ENCODE measurements at regions not wholly inside any gene's neighbourhood (a gene's known extent, or its start where the extent isn't known, plus 50 kb on each side); places are given as distances from the start of the nearest gene placed in this dataset.
"Not testable (repeated sequence)": the region's sequence is repeated elsewhere in the genome, so short reads cannot be mapped to it uniquely, and the experiment has no call there.

DNA sequence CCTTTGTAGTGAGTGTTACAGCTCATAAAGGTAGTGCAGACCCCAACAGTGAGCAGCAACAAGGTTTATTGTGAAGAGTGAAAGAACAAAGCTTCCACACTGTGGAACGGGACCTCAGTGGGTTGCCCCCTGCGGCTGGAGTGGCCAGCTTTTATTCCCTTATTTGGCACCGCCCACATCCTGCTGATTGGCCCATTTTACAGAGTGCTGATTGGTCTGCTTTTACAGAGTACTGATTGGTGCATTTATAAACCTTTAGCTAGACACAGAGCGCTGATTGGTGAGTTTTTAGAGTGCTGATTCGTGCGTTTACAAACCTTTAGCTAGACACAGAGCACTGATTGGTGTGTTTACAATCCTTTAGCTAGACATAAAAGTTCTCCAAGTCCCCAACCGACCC lies 763.9 kb upstream of the TMEFF2 start:
- not testable (repeated sequence) for DNase-seq

DNA sequence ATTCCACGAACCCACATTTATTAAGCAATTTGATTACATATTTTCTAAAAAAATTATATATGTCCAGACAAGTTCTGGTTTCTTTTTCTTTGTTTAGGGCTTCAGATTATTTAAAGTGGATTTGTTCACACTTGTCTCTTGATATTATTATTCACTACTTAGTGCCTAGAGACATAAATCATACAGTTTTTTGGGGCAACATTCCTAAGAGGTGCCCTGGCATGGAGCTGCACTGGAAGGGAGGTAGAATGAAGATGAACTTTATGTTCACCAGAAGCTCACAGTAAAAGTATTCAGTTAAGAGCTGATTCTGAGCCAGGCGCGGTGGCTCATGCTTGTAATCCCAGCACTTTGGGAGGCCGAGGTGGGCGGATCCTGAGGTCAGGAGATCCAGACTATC lies 762.7 kb upstream of the TMEFF2 start:
- no peak for DNase-seq

DNA sequence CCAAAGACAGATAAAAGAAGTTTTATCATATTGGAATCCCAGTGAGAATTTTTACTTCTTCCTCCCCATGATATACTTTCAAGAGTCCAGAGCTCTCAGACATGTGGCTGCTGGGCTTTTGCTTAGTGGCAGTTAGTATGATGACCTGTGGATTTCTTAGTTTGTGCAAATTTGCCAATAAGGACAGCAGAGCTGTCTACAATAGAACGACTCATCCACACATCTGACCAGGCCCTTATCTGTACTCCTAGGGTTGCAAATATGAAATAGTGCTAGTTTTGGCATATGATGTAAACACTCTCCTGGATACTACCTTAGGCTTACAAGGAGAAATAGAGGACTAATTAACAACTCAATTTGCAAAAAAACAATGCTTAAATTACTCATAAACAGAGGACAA lies 758.4 kb upstream of the TMEFF2 start:
- DNase-seq, result no peak

DNA sequence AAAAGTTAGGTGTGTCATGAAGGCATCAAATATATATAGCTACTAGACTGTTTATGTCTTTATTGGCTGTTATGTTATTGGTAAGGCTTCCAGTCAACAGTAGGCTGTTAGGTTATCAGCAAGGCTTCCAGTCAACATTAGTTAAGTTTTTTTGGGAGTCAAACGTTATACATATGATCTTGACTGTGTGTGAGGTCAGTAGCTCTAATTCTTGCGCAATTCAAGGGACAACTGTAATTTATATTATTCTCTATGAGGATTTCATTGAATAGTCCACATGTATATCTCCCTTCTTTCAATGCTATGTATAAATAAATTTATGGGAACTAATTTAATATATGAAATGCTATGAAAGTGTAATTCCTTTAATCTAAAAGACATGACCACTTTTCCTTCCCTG lies 757.5 kb upstream of the TMEFF2 start:
- no peak for DNase-seq

DNA sequence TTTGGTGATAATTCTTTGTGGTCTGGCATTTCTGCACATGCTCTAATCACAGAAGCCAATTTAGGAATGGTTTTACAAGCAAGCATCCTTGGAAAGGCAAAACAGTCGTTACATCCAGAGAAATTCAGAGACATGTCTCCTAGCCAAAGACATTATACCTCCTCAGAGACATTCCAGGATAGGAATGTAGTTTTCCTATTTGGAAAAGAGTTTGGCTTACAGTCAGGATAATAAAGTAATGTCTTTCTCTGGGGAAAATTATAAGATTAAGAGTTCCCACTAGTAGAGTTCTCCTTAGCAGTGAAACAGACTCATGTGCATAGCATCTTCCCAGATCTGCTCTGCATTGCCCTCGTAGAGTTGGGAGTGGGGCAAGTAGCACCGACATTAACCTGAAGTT lies 753.6 kb upstream of the TMEFF2 start:
- DNase-seq, result no peak

DNA sequence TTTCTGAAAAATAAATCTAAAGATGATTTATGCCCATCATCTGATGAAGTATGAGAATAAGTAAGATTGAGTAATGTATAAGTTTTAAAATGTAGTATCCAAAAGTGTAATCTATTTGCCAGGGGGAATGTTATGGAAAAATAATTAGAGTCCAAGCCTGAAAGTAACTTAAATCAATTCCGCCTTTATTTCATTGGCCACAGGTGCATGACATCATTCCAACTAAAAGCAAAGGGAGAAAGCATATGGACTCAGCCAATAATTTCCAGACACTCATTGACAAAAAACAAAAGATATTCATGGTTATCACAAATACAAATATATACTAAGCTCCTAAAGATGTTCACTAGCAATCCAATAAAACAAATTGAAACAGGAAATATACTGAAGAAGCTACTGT lies 752.6 kb upstream of the TMEFF2 start:
- DNase-seq, result no peak

DNA sequence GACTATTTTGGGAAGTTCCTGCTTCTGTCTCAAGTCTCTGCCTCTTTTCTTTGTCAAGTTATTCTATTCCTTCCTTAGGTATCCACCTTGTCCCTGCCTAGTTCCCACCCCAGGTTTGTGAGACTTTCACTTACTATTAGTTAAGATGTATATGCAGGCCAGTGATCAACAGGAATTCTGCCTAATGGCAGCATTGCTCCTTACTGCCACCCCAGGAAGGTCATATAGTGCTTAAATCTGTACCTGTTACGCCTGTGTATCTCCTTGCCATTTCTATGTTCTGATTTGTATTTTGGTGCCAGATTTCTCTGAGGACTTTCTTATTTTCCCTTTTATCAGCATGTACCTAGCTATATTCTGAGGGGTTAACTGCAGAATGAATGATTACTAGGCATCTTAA lies 746.0 kb upstream of the TMEFF2 start:
- no peak for DNase-seq

DNA sequence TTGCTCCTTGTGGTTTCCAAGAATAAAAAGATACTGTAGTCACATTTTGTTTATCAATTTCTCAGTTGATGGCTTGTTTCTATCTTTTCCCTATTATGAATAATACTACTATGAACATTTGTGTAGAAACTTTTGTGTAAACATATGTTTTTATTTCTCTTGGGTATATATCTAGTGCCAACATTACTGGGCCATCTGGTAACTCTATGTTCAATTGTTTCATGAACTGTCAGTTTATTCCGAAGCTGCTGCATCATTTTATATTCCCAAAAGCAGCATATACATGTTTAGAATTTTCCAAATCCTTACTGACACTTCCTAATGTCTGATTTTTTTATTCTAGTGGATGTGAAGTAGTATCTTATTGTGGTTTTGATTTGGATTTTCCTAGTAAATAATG lies 737.6 kb upstream of the TMEFF2 start:
- DNase-seq, result no peak

DNA sequence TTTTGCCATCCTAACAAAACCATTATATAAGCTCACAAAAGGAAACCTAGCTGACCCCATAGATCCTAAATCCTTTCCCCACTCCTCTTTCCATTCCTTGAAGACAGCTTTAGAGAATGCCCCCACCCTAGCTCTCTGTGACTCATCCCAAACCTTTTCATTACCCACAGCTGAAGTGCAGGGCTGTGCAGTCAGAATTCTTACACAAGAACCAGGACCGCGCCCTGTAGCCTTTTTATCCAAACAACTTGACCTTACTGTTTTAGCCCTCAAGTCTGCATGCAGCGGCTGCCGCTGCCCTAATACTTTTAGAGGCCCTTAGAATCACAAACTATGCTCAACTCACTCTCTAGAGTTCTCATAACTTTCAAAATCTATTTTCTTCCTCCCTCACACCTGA lies 726.9 kb upstream of the TMEFF2 start:
- not testable (repeated sequence) for DNase-seq

DNA sequence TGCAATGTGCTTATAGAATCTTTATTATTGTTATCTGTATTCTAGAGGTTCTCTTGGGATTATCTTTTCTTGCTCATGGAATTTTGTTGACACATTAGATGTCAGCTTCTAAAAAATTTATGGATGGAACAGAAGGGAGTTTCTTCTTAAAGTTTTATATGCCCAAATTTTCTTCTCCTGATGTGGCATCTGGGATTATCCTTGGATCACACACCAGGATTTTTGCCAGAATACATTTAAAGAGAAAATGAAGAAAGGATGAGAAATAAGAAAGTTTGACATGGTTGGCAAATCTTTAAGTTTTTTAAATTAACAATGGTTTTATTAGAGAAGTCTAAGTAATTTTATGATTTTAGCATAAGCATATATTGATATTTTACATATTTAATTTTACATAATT lies 706.7 kb upstream of the TMEFF2 start:
- no peak for DNase-seq

DNA sequence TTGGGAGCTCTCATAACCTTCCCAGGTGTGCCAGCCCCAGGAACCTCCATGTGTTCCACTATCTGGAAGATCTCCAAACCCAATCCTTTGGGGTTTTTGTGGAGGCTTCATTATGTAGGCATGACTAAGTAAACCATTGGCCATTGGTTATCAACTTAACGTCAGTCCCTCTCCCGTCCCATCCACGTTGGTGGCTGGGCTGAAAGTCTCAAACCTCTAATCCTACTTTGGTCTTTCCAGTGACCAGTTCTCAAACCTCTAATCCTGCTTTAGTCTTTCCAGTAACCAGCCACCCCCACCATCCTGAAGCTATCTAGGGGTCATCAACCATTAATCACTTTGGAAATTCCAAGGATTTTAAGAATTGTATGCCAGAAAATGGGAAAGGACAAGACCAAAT lies 704.7 kb upstream of the TMEFF2 start:
- DNase-seq, result no peak

DNA sequence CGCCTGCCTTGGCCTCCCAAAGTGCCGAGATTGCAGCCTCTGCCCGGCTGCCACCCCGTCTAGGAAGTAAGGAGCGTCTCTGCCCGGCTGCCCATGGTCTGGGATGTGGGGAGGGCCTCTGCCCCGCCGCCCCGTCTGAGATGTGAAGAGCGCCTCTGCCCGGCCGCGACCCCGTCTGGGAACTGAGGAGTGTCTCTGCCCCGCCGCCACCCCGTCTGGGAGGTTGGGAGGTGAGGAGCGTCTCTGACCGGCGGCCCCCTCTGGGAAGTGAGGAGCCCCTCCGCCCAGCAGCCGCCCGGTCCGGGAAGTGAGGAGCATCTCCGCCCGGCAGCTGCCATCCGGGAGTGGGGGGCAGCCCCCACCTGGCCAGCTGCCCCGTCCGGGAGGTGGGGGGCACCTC lies 699.2 kb upstream of the TMEFF2 start:
- not testable (repeated sequence) for DNase-seq

DNA sequence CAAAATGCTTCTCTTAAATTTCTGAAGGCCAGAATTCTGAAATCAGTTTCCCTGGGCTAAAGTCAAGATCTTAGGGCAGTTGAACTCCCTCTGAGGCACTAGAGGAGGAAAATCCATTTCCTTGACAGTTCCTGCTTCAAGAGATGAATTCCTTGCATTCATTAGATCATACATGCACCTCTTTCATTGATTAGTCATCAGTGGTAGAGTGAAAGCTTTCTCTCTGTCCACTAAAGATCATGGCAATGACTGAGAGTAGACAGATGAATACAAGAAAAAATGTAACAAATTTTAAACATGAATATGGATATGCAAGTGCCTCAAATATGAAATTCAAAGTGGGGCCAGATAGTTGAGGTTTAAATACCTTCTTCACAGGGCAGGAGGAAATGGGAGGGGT lies 693.4 kb upstream of the TMEFF2 start:
- no peak for DNase-seq

DNA sequence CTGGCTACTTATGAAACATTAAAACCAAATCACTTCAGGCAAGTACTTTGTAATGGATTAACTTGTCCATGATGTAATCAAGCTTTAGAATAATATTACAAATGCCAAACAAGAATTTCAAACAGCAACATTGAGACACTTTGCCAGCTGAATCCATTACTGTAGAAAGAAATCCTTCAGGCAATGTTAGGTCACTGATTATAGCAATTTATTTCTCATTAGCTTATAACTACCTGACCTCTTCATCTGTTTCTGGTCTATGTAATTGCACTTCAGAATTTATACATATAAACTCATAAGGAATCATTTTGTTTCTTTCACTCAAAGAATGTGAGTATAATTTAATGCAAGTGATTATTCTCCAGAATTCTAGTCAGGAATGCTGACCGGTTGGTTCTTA lies 692.6 kb upstream of the TMEFF2 start:
- DNase-seq, result no peak

DNA sequence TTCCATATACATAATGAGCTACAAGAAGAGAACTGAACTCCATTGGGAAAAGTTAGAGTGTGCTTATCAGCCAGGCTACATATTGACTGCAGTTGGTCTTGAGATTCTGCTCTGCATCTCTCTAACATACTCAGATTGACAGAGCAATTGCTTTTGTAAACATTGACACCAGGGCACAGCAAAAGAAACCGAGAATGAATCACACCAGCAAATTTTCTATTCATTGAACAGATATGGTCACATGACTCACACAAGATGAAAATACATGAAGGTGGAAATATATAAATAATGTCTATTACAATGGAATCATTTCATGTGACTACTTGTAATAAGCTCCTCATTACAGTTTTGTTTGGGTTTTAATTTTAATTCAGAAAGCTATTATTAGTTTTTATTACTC lies 691.9 kb upstream of the TMEFF2 start:
- DNase-seq, result no peak

DNA sequence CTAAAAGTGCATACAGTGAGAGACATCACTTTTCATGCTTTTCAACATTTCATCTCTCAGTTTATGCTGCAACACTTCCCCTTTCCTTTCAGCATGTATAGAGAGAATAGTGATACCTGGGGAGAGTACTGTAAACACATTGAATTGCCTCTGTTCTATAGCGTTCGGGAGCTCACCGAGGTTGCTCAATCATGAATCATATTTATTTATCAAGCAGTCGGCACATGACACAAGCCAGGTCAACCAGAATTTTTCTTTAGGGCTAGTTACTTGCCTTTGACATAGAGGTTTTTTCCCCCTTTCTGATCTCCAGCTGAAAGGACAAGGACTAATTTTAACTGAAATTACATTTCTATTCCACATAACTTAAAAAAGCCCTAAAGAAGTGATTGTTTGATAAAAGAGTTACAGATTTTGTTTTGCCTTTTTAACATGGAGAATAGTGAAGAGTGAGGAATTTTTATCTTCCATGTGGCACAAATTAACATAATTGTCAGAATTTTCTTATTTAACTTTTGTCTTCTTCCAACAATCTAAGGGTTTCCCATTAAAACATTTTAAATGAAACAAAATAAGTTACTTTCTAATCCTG lies 690.9 kb upstream of the TMEFF2 start:
- no peak for DNase-seq

DNA sequence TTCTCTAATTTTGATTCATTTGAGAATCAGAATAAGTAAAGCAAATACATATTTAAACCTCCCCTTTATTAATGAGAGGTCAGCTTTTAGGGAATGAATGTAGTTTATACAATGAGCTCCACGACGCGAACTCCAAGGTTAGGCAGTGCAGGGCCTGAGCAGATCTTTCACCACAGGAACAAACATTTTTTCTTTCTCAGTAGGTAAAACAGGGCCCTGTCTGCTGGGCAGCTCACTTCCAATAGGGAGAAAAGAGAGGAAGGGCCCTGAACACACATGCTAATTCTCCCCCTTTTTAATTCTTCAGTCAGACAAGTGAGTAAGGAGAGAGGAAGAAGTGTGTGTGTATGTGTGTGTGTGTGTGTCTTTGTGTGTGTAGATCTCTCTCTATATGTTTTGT lies 682.4 kb upstream of the TMEFF2 start:
- DNase-seq, result no peak

DNA sequence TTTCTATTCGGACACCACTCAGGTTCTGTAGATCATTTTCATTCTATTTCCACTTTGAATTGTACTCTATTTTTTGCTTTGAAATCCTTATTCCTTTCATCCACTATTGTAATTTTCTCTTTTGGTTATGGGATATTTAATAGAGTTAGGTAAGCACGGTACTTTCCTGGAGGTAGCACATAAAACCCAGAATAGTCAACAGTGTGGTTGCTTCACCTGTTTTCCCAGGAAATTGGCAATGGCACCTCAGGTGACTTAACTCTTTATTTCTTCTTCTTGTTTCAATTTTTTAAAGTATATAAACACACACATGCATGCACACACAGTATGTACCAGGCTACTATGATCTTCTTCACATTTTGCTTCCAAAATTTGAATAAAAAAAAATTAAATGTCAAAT lies 682.0 kb upstream of the TMEFF2 start:
- no peak for DNase-seq

DNA sequence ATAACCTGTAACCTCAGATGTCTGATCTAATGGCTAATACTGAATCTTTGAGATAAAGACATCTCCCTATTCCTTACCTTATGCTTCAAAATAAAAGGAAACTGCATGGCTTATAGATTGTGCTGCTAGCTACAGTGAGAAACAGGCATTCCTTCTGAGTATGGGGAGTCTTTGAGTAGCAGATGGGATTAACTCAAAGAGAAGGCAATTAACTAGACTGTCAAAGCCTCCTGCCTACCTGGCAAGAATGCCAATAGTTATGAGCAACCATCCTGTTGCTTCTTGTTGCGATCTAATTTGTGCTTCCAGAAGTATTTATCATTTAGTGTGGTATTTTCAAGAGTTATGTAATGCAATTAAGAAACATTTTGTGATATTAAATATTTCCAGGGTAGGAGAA lies 660.0 kb upstream of the TMEFF2 start:
- no peak for DNase-seq

DNA sequence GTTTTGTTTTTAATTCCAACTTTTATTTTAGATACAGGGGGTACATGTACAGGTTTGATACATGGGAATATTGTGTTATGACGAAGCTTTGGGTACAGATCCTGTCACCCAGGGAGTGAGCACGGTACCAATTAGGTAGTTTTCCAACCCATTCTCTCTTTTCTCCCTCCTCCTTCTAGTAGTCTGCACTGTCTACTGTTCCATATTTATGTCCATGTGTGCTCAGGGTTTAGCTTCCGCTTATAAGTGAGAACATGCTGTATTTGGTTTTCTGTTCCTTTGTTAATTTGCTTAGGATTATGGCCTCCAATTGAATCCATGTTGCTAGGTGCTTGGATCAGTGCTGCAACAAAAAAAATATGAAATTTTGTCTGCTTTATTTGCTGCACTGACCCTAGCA lies 659.3 kb upstream of the TMEFF2 start:
- no peak for DNase-seq

DNA sequence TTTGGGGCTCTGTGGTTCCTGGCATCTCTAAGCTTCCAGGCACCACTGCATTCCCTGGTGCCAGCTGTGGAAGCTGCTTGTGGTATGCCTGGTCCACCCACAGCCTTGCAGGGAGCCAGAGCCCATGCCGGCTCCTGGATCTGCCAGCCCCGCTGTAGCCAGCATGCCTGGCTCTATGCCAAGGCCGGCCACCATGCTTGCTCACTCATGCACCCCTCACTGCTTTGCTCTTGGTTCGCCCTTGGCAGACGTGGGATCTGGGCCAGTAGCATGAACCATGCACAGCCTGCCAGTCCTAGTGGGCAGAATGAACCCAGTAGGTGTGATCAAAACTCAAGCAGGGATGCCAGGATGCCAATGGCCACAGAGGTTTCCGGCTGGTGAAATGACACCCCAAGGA lies 634.2 kb upstream of the TMEFF2 start:
- DNase-seq, result no peak

DNA sequence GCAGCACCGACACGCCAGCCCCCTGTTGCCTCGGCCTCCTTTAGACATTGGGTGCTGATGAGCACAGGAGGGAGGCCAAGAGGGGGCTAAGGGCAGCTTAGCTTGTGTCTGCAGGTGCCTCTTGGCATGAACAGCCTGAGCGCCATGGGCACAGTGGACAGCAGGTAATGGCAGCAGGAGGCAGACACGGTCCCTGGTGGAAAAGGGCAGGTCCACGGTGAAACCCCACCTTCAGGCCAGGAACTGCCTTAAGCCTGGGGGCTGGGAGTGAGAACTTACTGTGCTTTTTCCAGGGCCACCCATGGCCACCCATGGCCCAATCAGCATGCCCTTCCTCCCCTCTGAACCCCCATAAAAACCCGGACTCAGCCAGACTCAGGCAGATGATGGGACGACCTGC lies 633.4 kb upstream of the TMEFF2 start:
- DNase-seq, result no peak

DNA sequence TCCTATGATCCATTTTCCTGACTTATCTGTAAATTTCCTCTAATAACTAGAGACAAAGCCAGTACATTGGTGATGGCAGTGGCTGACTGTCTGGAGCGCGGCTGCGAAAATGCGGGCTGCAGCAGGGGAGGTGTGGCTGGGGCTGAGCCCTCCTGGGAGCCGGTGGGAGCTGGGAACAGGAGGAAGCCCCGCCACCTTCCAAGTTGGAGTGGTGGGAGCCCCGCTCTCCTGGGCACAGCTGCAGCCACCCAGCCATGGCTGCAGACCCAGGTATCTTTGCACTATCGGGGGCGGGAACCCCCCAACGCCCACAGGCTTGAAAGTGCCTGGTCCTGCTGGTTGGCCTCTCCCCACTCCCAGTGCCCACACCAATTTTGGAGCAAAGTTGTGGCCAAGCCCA lies 633.0 kb upstream of the TMEFF2 start:
- no peak for DNase-seq

DNA sequence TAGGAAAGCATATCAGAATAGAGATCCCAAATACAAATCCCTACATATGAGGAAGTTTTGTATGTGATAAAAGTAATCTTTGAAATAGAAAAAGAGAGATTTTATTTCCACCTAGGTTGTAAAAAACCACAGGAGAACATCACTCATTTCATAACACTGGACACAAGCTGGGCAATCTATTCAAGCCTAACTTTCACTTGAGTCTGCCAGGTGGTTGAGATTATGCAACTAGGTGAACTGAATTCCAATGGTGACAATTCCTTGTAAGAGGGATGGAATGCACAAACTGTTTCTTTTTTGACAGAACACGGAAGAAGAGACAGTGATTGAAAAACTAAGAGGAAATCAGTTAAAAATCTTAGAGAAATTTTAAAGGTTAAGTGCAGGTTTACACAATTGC lies 619.6 kb upstream of the TMEFF2 start:
- DNase-seq, result no peak

DNA sequence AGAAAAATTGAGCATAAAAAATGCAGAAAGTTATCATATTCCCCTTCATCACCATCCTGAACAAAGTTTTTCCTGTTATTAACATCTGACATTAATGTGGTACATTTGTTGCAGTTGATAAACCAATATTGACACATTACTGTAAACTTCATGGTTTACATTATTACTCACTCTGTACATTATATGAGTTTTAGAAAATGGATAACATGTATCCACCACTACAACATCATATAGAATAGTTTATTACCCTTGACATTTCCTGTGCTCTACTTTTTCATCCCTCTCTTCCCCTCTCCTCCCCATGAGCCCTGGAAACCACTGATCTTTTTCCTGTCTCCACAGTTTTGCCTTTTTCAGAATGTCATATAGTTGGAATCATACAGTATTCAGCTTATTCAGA lies 618.6 kb upstream of the TMEFF2 start:
- DNase-seq, result no peak

DNA sequence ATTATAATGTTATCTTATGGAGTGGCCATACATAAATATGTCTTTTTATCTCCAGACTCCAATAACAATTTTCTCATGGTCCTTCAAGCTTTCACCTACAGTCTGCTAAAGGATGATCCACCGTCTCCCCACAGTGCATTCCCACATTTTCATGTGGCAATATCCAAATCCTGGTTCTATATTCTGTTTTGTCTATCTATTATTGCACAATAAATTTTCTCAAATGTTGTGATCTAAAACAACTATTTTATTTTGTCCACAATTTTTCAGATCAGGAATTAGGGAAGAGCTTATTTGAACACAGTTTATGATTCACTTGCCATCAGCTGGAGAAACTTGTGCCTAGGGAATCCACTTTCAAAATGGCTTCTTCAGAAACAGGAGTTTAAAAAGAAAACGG lies 614.4 kb upstream of the TMEFF2 start:
- DNase-seq, result no peak

All from NCI-H2029 treated with DMSO at 0.1 percent for 48 hours (cell line).